ENCODE measurements at regions not wholly inside any gene's neighbourhood (a gene's known extent, or its start where the extent isn't known, plus 50 kb on each side); places are given as distances from the start of the nearest gene placed in this dataset.

- no peak for TF ChIP-seq CTCF (IDR thresholded peaks at IDR 0.05)
Observed at GRCh38 chr6:104580452-104580851, 279.3 kb downstream of the HACE1 start.

GRCh38 chr6:104579310-104579863 lies 280.3 kb downstream of the HACE1 start:
- TF ChIP-seq CTCF (IDR thresholded peaks at IDR 0.05), result no peak

- no peak for TF ChIP-seq CTCF (IDR thresholded peaks at IDR 0.05)
Observed at GRCh38 chr6:104575536-104575935, 284.2 kb downstream of the HACE1 start.

- TF ChIP-seq CTCF (IDR thresholded peaks at IDR 0.05), result no peak
Observed at GRCh38 chr6:104574135-104574750, 285.5 kb downstream of the HACE1 start.

- TF ChIP-seq CTCF (IDR thresholded peaks at IDR 0.05), result no peak
Observed at GRCh38 chr6:104573350-104573749, 286.4 kb downstream of the HACE1 start.

GRCh38 chr6:104572901-104573300 lies 286.8 kb downstream of the HACE1 start:
- no peak for TF ChIP-seq CTCF (IDR thresholded peaks at IDR 0.05)

GRCh38 chr6:104566411-104566810 lies 293.3 kb downstream of the HACE1 start:
- TF ChIP-seq CTCF (IDR thresholded peaks at IDR 0.05), result no peak

GRCh38 chr6:104563306-104563705 lies 296.4 kb downstream of the HACE1 start:
- no peak for TF ChIP-seq CTCF (IDR thresholded peaks at IDR 0.05)
